ENCODE measurements at regions not wholly inside any gene's neighbourhood (a gene's known extent, or its start where the extent isn't known, plus 50 kb on each side); places are given as distances from the start of the nearest gene placed in this dataset.

- Histone ChIP-seq H3K4me3 (replicated peaks; ENCODE audit: insufficient read depth, low read length) (no peak overlapping the region), H3K27me3 (ENCODE audit: insufficient read depth, poor library complexity, severe bottlenecking) (no peaks in the 10 kb centered on the region), H3K27ac (replicated peaks) (no peak overlapping the region)
- no peak for TF ChIP-seq CTCF (IDR thresholded peaks at IDR 0.05; ENCODE audit: insufficient read depth, low read length)
- no peak for TF ChIP-seq POLR2AphosphoS5 (IDR thresholded peaks at IDR 0.05; ENCODE audit: low read depth)
- no peak for TF ChIP-seq SPI1 (IDR thresholded peaks at IDR 0.05; ENCODE audit: borderline replicate concordance, low read depth)
- no peak for DNase-seq (ENCODE audit: low read depth in 1 of 2, low spot score in 1 of 2)
Observed at GRCh38 chr9:13786131-13786530, 506.6 kb upstream of the MPDZ start.

GRCh38 chr9:13779106-13779505 lies 499.6 kb upstream of the MPDZ start:
- H3K4me3 ChIP-seq (replicated peaks; ENCODE audit: insufficient read depth, low read length) = no peak overlapping the region
- no peak for DNase-seq (ENCODE audit: low read depth in 1 of 2, low spot score in 1 of 2)
- TF ChIP-seq CTCF (IDR thresholded peaks at IDR 0.05; ENCODE audit: insufficient read depth, low read length) = no peak
- no peak for TF ChIP-seq SPI1 (IDR thresholded peaks at IDR 0.05; ENCODE audit: borderline replicate concordance, low read depth)
- TF ChIP-seq POLR2AphosphoS5 (IDR thresholded peaks at IDR 0.05; ENCODE audit: low read depth) = no peak
- no peak for TF ChIP-seq REST (IDR thresholded peaks at IDR 0.05; ENCODE audit: insufficient replicate concordance, low read depth)
- no peak for TF ChIP-seq GABPA (IDR thresholded peaks at IDR 0.05; ENCODE audit: low read depth)
- H3K27me3 ChIP-seq (ENCODE audit: insufficient read depth, poor library complexity, severe bottlenecking) = no peaks in the 10 kb centered on the region
- no peak overlapping the region for H3K27ac ChIP-seq (replicated peaks)

GRCh38 chr9:13778631-13779030 lies 499.1 kb upstream of the MPDZ start:
- Histone ChIP-seq H3K27me3 (ENCODE audit: insufficient read depth, poor library complexity, severe bottlenecking) (no peaks in the 10 kb centered on the region), H3K4me3 (replicated peaks; ENCODE audit: insufficient read depth, low read length) (no peak overlapping the region), H3K27ac (replicated peaks) (no peak overlapping the region)
- TF ChIP-seq POLR2AphosphoS5 (IDR thresholded peaks at IDR 0.05; ENCODE audit: low read depth) (no peak), SPI1 (IDR thresholded peaks at IDR 0.05; ENCODE audit: borderline replicate concordance, low read depth) (no peak), GABPA (IDR thresholded peaks at IDR 0.05; ENCODE audit: low read depth) (no peak), CTCF (IDR thresholded peaks at IDR 0.05; ENCODE audit: insufficient read depth, low read length) (no peak), REST (IDR thresholded peaks at IDR 0.05; ENCODE audit: insufficient replicate concordance, low read depth) (no peak)
- no peak for DNase-seq (ENCODE audit: low read depth in 1 of 2, low spot score in 1 of 2)

GRCh38 chr9:13770956-13771355 lies 491.5 kb upstream of the MPDZ start:
- no peaks in the 10 kb centered on the region for H3K27me3 ChIP-seq (ENCODE audit: insufficient read depth, poor library complexity, severe bottlenecking)
- H3K27ac ChIP-seq (replicated peaks) = no peak overlapping the region
- DNase-seq (ENCODE audit: low read depth in 1 of 2, low spot score in 1 of 2) = no peak
- H3K4me3 ChIP-seq (replicated peaks; ENCODE audit: insufficient read depth, low read length) = no peak overlapping the region
- TF ChIP-seq CTCF (IDR thresholded peaks at IDR 0.05; ENCODE audit: insufficient read depth, low read length) = no peak
- no peak for TF ChIP-seq POLR2AphosphoS5 (IDR thresholded peaks at IDR 0.05; ENCODE audit: low read depth)
- no peak for TF ChIP-seq GABPA (IDR thresholded peaks at IDR 0.05; ENCODE audit: low read depth)
- TF ChIP-seq SPI1 (IDR thresholded peaks at IDR 0.05; ENCODE audit: borderline replicate concordance, low read depth) = no peak
- no peak for TF ChIP-seq REST (IDR thresholded peaks at IDR 0.05; ENCODE audit: insufficient replicate concordance, low read depth)
